PFSK-1 (cell line): ENCODE measurements at regions not wholly inside any gene's neighbourhood (a gene's known extent, or its start where the extent isn't known, plus 50 kb on each side); places are given as distances from the start of the nearest gene placed in this dataset.

Experiments used
- FOXP2 ChIP-seq: optimal IDR thresholded peaks from 2 replicates; pipeline ENCODE3; 2011; ENCODE audit warnings: borderline replicate concordance, control low read depth, inconsistent platforms; ENCODE audit not compliant: insufficient read depth; ENCODE audit errors: extremely low read length, extremely low read depth
- POLR2AphosphoS5 ChIP-seq: IDR thresholded peaks from 2 replicates; pipeline ENCODE4 v1.6.1; 2012; ENCODE audit warnings: low read depth, mild to moderate bottlenecking, control low read depth, low read length, moderate library complexity
- SIN3A ChIP-seq: IDR thresholded peaks from 2 replicates; pipeline ENCODE4 v1.6.1; 2012; ENCODE audit warnings: mild to moderate bottlenecking, low read length, moderate library complexity, borderline replicate concordance; ENCODE audit not compliant: insufficient read depth
- TAF1 ChIP-seq: IDR thresholded peaks from 2 replicates; pipeline ENCODE4 v1.6.1; 2012; ENCODE audit warnings: low read length, control low read depth, borderline replicate concordance; ENCODE audit not compliant: insufficient read depth
- TF ChIP-seq, protein P1 (sequence below), 2 experiments: IDR thresholded peaks; 2 replicates each; pipeline versions ENCODE4 v1.6.1 to v1.8.0; 2011 to 2012; ENCODE audit warnings: low read depth in 2 of 2, low read length in 2 of 2, control low read depth in 1 of 2, inconsistent platforms in 1 of 2, mild to moderate bottlenecking in 1 of 2, moderate library complexity in 1 of 2; ENCODE audit not compliant: insufficient read depth in 1 of 2

DNA sequence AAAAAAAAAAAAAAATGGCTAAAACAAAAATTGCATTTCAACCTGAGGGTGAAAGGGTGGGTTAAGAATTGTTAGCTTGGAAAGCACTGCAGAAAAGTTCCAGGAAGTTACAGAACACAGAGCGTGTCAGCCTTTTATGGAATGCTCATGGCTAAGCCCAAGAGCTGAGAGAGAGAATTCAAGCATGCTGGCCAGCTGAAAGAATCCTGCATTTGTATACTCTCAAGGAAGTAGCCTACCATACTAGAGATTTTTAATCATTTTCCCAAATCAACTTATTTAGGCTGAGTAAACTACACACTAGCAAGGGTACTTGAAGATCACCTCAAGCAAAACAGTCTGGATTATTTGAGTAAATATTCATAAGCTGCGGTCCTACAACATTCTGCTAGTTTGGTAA is 153.9 kb downstream of the KCNJ2 start:
- TF ChIP-seq, protein P1, sequence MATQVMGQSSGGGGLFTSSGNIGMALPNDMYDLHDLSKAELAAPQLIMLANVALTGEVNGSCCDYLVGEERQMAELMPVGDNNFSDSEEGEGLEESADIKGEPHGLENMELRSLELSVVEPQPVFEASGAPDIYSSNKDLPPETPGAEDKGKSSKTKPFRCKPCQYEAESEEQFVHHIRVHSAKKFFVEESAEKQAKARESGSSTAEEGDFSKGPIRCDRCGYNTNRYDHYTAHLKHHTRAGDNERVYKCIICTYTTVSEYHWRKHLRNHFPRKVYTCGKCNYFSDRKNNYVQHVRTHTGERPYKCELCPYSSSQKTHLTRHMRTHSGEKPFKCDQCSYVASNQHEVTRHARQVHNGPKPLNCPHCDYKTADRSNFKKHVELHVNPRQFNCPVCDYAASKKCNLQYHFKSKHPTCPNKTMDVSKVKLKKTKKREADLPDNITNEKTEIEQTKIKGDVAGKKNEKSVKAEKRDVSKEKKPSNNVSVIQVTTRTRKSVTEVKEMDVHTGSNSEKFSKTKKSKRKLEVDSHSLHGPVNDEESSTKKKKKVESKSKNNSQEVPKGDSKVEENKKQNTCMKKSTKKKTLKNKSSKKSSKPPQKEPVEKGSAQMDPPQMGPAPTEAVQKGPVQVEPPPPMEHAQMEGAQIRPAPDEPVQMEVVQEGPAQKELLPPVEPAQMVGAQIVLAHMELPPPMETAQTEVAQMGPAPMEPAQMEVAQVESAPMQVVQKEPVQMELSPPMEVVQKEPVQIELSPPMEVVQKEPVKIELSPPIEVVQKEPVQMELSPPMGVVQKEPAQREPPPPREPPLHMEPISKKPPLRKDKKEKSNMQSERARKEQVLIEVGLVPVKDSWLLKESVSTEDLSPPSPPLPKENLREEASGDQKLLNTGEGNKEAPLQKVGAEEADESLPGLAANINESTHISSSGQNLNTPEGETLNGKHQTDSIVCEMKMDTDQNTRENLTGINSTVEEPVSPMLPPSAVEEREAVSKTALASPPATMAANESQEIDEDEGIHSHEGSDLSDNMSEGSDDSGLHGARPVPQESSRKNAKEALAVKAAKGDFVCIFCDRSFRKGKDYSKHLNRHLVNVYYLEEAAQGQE (IDR thresholded peaks at IDR 0.05; ENCODE audit: insufficient read depth in 1 of 2, low read depth in 2 of 2, low read length in 2 of 2) = no peak
- TF ChIP-seq SIN3A (no peak), TAF1 (no peak), POLR2AphosphoS5 (no peak), FOXP2 (no peak)

DNA sequence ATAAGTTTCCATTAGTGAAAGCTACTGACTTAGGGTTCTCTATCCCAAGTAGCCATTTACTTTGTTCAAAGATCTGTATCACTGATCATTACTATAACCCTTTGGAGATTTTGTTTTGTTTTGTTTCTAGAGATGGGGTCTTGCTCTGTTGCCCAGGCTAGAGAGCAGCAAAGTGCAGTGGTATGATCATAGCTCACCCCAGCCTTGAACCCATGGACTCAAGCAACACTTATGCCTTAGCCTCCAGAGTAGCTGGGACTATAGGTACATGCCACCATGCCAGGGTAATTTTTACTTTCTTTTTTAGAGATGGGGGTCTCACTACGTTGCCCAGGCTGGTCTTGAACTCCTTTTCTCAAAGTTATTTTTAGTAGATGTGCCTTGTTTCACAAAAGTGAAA is 154.7 kb downstream of the KCNJ2 start:
- TF ChIP-seq FOXP2 (no peak), POLR2AphosphoS5 (no peak), SIN3A (no peak), TAF1 (no peak)
- TF ChIP-seq, protein P1 (IDR thresholded peaks at IDR 0.05; ENCODE audit: insufficient read depth in 1 of 2, low read depth in 2 of 2, low read length in 2 of 2) = no peak

DNA sequence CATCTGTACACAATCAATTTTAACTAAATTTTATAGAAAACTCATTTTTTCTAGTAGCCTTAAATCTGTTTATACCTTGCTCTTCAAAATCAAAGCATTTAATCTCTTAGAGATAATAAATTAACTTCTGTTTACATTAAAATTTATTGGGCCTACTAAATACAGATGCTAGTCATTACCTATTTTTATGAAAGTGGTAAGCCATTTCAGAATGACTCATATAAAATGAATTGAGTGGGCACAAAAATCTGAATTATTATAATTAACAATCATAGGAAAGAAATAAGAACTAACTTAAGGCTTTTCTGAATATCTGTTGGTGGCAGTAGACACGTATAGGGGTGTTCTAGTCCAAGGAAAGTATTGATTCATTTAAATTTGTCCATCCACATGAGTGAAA is 157.9 kb downstream of the KCNJ2 start:
- TF ChIP-seq SIN3A = no peak
- TF ChIP-seq POLR2AphosphoS5 = no peak
- no peak for TF ChIP-seq FOXP2
- TF ChIP-seq, protein P1 (IDR thresholded peaks at IDR 0.05; ENCODE audit: insufficient read depth in 1 of 2, low read depth in 2 of 2, low read length in 2 of 2) = no peak
- TF ChIP-seq TAF1 = no peak

DNA sequence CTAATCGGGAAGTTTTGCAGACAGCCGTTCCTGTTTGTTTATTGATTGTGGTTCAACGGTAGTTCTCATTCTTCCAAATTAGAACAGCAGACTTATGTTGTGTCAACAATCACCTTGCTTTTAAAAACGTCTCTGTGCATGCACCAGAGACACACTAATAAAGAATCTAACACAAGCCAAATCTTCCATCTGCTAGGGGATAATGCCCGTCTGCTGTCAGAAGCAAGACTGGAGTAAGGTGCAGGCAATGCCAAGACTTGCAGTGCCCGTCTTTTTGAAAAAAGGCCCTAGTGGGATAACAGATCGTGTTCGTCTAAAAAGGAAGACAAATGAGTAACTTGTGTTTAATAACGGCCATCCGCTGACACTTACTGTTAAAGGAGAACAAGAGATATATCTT is 158.4 kb downstream of the KCNJ2 start:
- no peak for TF ChIP-seq POLR2AphosphoS5
- TF ChIP-seq, protein P1 (IDR thresholded peaks at IDR 0.05; ENCODE audit: insufficient read depth in 1 of 2, low read depth in 2 of 2, low read length in 2 of 2) = no peak
- no peak for TF ChIP-seq FOXP2
- no peak for TF ChIP-seq SIN3A
- TF ChIP-seq TAF1 = no peak

DNA sequence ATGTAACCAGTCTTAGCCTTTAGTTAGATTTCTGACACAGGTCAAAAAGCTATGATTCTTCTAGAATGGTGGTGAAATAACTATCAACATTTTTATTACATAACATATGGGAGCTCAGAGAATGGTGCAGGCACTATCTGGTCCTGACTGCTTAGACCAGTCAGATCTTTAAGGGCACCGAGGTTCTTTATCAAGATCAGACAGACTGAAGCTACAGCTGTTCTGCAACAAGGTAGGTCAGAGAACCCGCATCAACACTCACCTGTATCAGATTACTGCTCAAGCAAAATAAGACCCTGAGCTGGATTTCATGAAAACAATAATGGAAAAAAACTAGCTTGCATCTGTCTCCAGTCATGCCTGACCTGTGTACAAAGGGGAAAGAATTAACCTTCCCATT is 160.4 kb downstream of the KCNJ2 start:
- no peak for TF ChIP-seq POLR2AphosphoS5
- TF ChIP-seq, protein P1 (IDR thresholded peaks at IDR 0.05; ENCODE audit: insufficient read depth in 1 of 2, low read depth in 2 of 2, low read length in 2 of 2) = no peak
- no peak for TF ChIP-seq FOXP2
- no peak for TF ChIP-seq SIN3A
- no peak for TF ChIP-seq TAF1
